ENCODE measurements at regions not wholly inside any gene's neighbourhood (a gene's known extent, or its start where the extent isn't known, plus 50 kb on each side); places are given as distances from the start of the nearest gene placed in this dataset.
A peak's percentile ranks its signal among the peaks of the same experiment; 100 is the strongest.

GRCh38 chr6:170051229-170052172 lies 239.4 kb downstream of the DLL1 start:
- H3K27me3 ChIP-seq (ENCODE audit: control insufficient read depth in 1 of 2, insufficient read depth in 2 of 2, low read length in 2 of 2) = no peaks in the 10 kb centered on the region
- H3K27ac ChIP-seq (ENCODE audit: low read depth in 2 of 2, low read length in 1 of 2) = no peak overlapping the region
- 86 to 90% methylated on average over 30 of the region's 30 CpGs for WGBS, 2 donors
- H3K36me3 ChIP-seq (ENCODE audit: control insufficient read depth in 2 of 2, insufficient read depth in 2 of 2, low read length in 1 of 2) = no peaks in the 10 kb centered on the region
- no peaks in the 10 kb centered on the region for H3K4me1 ChIP-seq (ENCODE audit: control insufficient read depth in 2 of 2, insufficient read depth in 2 of 2, low read length in 1 of 2)
- no peaks in the 10 kb centered on the region for H3K9me3 ChIP-seq (ENCODE audit: control insufficient read depth in 2 of 2, insufficient read depth in 1 of 2, low read depth in 1 of 2, low read length in 1 of 2)
- H3K4me3 ChIP-seq (ENCODE audit: low read depth in 1 of 2, low read length in 2 of 2) = no peak overlapping the region

GRCh38 chr6:170050591-170051041 lies 240.3 kb downstream of the DLL1 start:
- no peaks in the 10 kb centered on the region for H3K9me3 ChIP-seq (ENCODE audit: control insufficient read depth in 2 of 2, insufficient read depth in 1 of 2, low read depth in 1 of 2, low read length in 1 of 2)
- no peaks in the 10 kb centered on the region for H3K4me1 ChIP-seq (ENCODE audit: control insufficient read depth in 2 of 2, insufficient read depth in 2 of 2, low read length in 1 of 2)
- 89 to 92% methylated on average over 15 of the region's 15 CpGs for WGBS, 2 donors
- no peak overlapping the region for H3K27ac ChIP-seq (ENCODE audit: low read depth in 2 of 2, low read length in 1 of 2)
- no peaks in the 10 kb centered on the region for H3K27me3 ChIP-seq (ENCODE audit: control insufficient read depth in 1 of 2, insufficient read depth in 2 of 2, low read length in 2 of 2)
- H3K36me3 ChIP-seq (ENCODE audit: control insufficient read depth in 2 of 2, insufficient read depth in 2 of 2, low read length in 1 of 2) = no peaks in the 10 kb centered on the region
- H3K4me3 ChIP-seq (ENCODE audit: low read depth in 1 of 2, low read length in 2 of 2) = no peak overlapping the region

GRCh38 chr6:170049641-170050561 lies 241.0 kb downstream of the DLL1 start:
- H3K4me3 ChIP-seq (ENCODE audit: low read depth in 1 of 2, low read length in 2 of 2) = no peak overlapping the region

GRCh38 chr6:170048615-170049256 lies 242.1 kb downstream of the DLL1 start:
- Histone ChIP-seq H3K27me3 (ENCODE audit: control insufficient read depth in 1 of 2, insufficient read depth in 2 of 2, low read length in 2 of 2) (no peaks in the 10 kb centered on the region), H3K4me3 (ENCODE audit: low read depth in 1 of 2, low read length in 2 of 2) (no peak overlapping the region), H3K36me3 (ENCODE audit: control insufficient read depth in 2 of 2, insufficient read depth in 2 of 2, low read length in 1 of 2) (no peaks in the 10 kb centered on the region), H3K27ac (ENCODE audit: low read depth in 2 of 2, low read length in 1 of 2) (peak overlapping the region; percentile 68 to 79), H3K9me3 (ENCODE audit: control insufficient read depth in 2 of 2, insufficient read depth in 1 of 2, low read depth in 1 of 2, low read length in 1 of 2) (no peaks in the 10 kb centered on the region), H3K4me1 (ENCODE audit: control insufficient read depth in 2 of 2, insufficient read depth in 2 of 2, low read length in 1 of 2) (no peaks in the 10 kb centered on the region)
- 67 to 71% methylated on average over 16 of the region's 16 CpGs for WGBS, 2 donors

More at GRCh38 chr6:170049641-170050561, 241.0 kb downstream of the DLL1 start:
- no peaks in the 10 kb centered on the region for H3K4me1 ChIP-seq (ENCODE audit: control insufficient read depth in 2 of 2, insufficient read depth in 2 of 2, low read length in 1 of 2)
- H3K9me3 ChIP-seq (ENCODE audit: control insufficient read depth in 2 of 2, insufficient read depth in 1 of 2, low read depth in 1 of 2, low read length in 1 of 2) = no peaks in the 10 kb centered on the region
- H3K27me3 ChIP-seq (ENCODE audit: control insufficient read depth in 1 of 2, insufficient read depth in 2 of 2, low read length in 2 of 2) = no peaks in the 10 kb centered on the region
- peak overlapping the region; percentile 68 to 79 for H3K27ac ChIP-seq (ENCODE audit: low read depth in 2 of 2, low read length in 1 of 2)
- no peaks in the 10 kb centered on the region for H3K36me3 ChIP-seq (ENCODE audit: control insufficient read depth in 2 of 2, insufficient read depth in 2 of 2, low read length in 1 of 2)
- WGBS, 2 donors = 58 to 67% methylated on average over 38 of the region's 38 CpGs

GRCh38 chr6:170047823-170048222 lies 243.1 kb downstream of the DLL1 start:
- WGBS, 2 donors = 95 to 96% methylated on average over 6 of the region's 6 CpGs
- Histone ChIP-seq H3K27me3 (ENCODE audit: control insufficient read depth in 1 of 2, insufficient read depth in 2 of 2, low read length in 2 of 2) (no peaks in the 10 kb centered on the region), H3K4me3 (ENCODE audit: low read depth in 1 of 2, low read length in 2 of 2) (no peak overlapping the region), H3K36me3 (ENCODE audit: control insufficient read depth in 2 of 2, insufficient read depth in 2 of 2, low read length in 1 of 2) (no peaks in the 10 kb centered on the region), H3K9me3 (ENCODE audit: control insufficient read depth in 2 of 2, insufficient read depth in 1 of 2, low read depth in 1 of 2, low read length in 1 of 2) (no peaks in the 10 kb centered on the region), H3K4me1 (ENCODE audit: control insufficient read depth in 2 of 2, insufficient read depth in 2 of 2, low read length in 1 of 2) (no peaks in the 10 kb centered on the region), H3K27ac (ENCODE audit: low read depth in 2 of 2, low read length in 1 of 2) (peak overlapping the region in 1 of 2 donors; percentile 32)

- 69 to 70% methylated on average over 18 of the region's 18 CpGs for WGBS, 2 donors
These were observed 243.9 kb downstream of the DLL1 start for GRCh38 chr6:170046791-170047626.

GRCh38 chr6:170045981-170046667 lies 244.8 kb downstream of the DLL1 start:
- Histone ChIP-seq H3K27ac (ENCODE audit: low read depth in 2 of 2, low read length in 1 of 2) (peak overlapping the region in 1 of 2 donors; percentile 8), H3K9me3 (ENCODE audit: control insufficient read depth in 2 of 2, insufficient read depth in 1 of 2, low read depth in 1 of 2, low read length in 1 of 2) (no peaks in the 10 kb centered on the region), H3K4me3 (ENCODE audit: low read depth in 1 of 2, low read length in 2 of 2) (no peak overlapping the region), H3K4me1 (ENCODE audit: control insufficient read depth in 2 of 2, insufficient read depth in 2 of 2, low read length in 1 of 2) (no peaks in the 10 kb centered on the region), H3K27me3 (ENCODE audit: control insufficient read depth in 1 of 2, insufficient read depth in 2 of 2, low read length in 2 of 2) (no peaks in the 10 kb centered on the region), H3K36me3 (ENCODE audit: control insufficient read depth in 2 of 2, insufficient read depth in 2 of 2, low read length in 1 of 2) (no peaks in the 10 kb centered on the region)
- 79 to 84% methylated on average over 33 of the region's 33 CpGs for WGBS, 2 donors

More at GRCh38 chr6:170046791-170047626, 243.9 kb downstream of the DLL1 start:
- no peaks in the 10 kb centered on the region for H3K4me1 ChIP-seq (ENCODE audit: control insufficient read depth in 2 of 2, insufficient read depth in 2 of 2, low read length in 1 of 2)
- H3K27ac ChIP-seq (ENCODE audit: low read depth in 2 of 2, low read length in 1 of 2) = no peak overlapping the region
- H3K9me3 ChIP-seq (ENCODE audit: control insufficient read depth in 2 of 2, insufficient read depth in 1 of 2, low read depth in 1 of 2, low read length in 1 of 2) = no peaks in the 10 kb centered on the region
- H3K36me3 ChIP-seq (ENCODE audit: control insufficient read depth in 2 of 2, insufficient read depth in 2 of 2, low read length in 1 of 2) = no peaks in the 10 kb centered on the region
- no peaks in the 10 kb centered on the region for H3K27me3 ChIP-seq (ENCODE audit: control insufficient read depth in 1 of 2, insufficient read depth in 2 of 2, low read length in 2 of 2)
- H3K4me3 ChIP-seq (ENCODE audit: low read depth in 1 of 2, low read length in 2 of 2) = no peak overlapping the region

GRCh38 chr6:170045563-170045960 lies 245.3 kb downstream of the DLL1 start:
- Histone ChIP-seq H3K36me3 (ENCODE audit: control insufficient read depth in 2 of 2, insufficient read depth in 2 of 2, low read length in 1 of 2) (no peaks in the 10 kb centered on the region), H3K9me3 (ENCODE audit: control insufficient read depth in 2 of 2, insufficient read depth in 1 of 2, low read depth in 1 of 2, low read length in 1 of 2) (no peaks in the 10 kb centered on the region), H3K4me1 (ENCODE audit: control insufficient read depth in 2 of 2, insufficient read depth in 2 of 2, low read length in 1 of 2) (no peaks in the 10 kb centered on the region), H3K27me3 (ENCODE audit: control insufficient read depth in 1 of 2, insufficient read depth in 2 of 2, low read length in 2 of 2) (no peaks in the 10 kb centered on the region), H3K4me3 (ENCODE audit: low read depth in 1 of 2, low read length in 2 of 2) (no peak overlapping the region), H3K27ac (ENCODE audit: low read depth in 2 of 2, low read length in 1 of 2) (no peak overlapping the region)
- WGBS, 2 donors = 83 to 85% methylated on average over 7 of the region's 7 CpGs

Measured in esophagus (tissue), 2 donors.